BE2C (cell line): ENCODE measurements at regions not wholly inside any gene's neighbourhood (a gene's known extent, or its start where the extent isn't known, plus 50 kb on each side); places are given as distances from the start of the nearest gene placed in this dataset.

Source experiments
- DNase-seq: peaks from one replicate; pipeline ENCODE4 v3.0.0-alpha.2; 2020
- H3K27me3 ChIP-seq: fragments of 250-450 bp; sonication (Bioruptor Pico); 2 replicates; pipeline ENCODE4 v1.5.1; 2020; ENCODE audit warnings: mild to moderate bottlenecking
- H3K36me3 ChIP-seq: fragments of 250-450 bp; sonication (Bioruptor Pico); 2 replicates; pipeline ENCODE4 v1.5.1; 2020; ENCODE audit warnings: mild to moderate bottlenecking
- H3K4me1 ChIP-seq: fragments of 250-450 bp; sonication (Bioruptor Pico); 2 replicates; pipeline ENCODE4 v1.5.1; 2020
- H3K4me3 ChIP-seq: 2 replicates; pipeline ENCODE4 v1.5.1; 2011; ENCODE audit warnings: low read depth, low read length
- H3K9me3 ChIP-seq: fragments of 250-450 bp; sonication (Bioruptor Pico); 2 replicates; pipeline ENCODE4 v1.5.1; 2020
- CTCF ChIP-seq: IDR thresholded peaks from 2 replicates; pipeline ENCODE4 v1.5.1; 2012; ENCODE audit warnings: mild to moderate bottlenecking, low read depth, low read length

GRCh38 chr20:39474879-39475278 lies 512.7 kb downstream of the DHX35 start:
- no peaks in the 10 kb centered on the region for H3K9me3 ChIP-seq
- TF ChIP-seq CTCF, result no peak
- DNase-seq, result peak; percentile 37
- no peaks in the 10 kb centered on the region for H3K27me3 ChIP-seq
- no peaks in the 10 kb centered on the region; the same call in 1 of the 2 replicates for H3K4me1 ChIP-seq
- H3K36me3 ChIP-seq, result no peaks in the 10 kb centered on the region
- H3K4me3 ChIP-seq, result no peak overlapping the region

GRCh38 chr20:39473536-39473935 lies 511.4 kb downstream of the DHX35 start:
- no peak for DNase-seq
- Histone ChIP-seq H3K27me3 (no peaks in the 10 kb centered on the region), H3K4me1 (no peaks in the 10 kb centered on the region; the same call in 1 of the 2 replicates), H3K9me3 (no peaks in the 10 kb centered on the region), H3K4me3 (no peak overlapping the region), H3K36me3 (no peaks in the 10 kb centered on the region)
- no peak for TF ChIP-seq CTCF

GRCh38 chr20:39468703-39469102 lies 506.6 kb downstream of the DHX35 start:
- Histone ChIP-seq H3K27me3 (no peaks in the 10 kb centered on the region), H3K4me1 (no peaks in the 10 kb centered on the region), H3K4me3 (no peak overlapping the region), H3K9me3 (no peaks in the 10 kb centered on the region; the same call in 1 of the 2 replicates), H3K36me3 (no peaks in the 10 kb centered on the region)
- TF ChIP-seq CTCF, result no peak
- no peak for DNase-seq

- DNase-seq, result no peak
- H3K27me3 ChIP-seq, result no peaks in the 10 kb centered on the region
- no peaks in the 10 kb centered on the region; the same call in 1 of the 2 replicates for H3K9me3 ChIP-seq
- no peak overlapping the region for H3K4me3 ChIP-seq
- H3K4me1 ChIP-seq, result no peaks in the 10 kb centered on the region
- no peak for TF ChIP-seq CTCF
- no peaks in the 10 kb centered on the region for H3K36me3 ChIP-seq
Observed at GRCh38 chr20:39464238-39464637, 502.1 kb downstream of the DHX35 start.

- no peaks in the 10 kb centered on the region for H3K27me3 ChIP-seq
- H3K4me3 ChIP-seq, result no peak overlapping the region
- no peaks in the 10 kb centered on the region for H3K36me3 ChIP-seq
- H3K9me3 ChIP-seq, result no peaks in the 10 kb centered on the region; the same call in 1 of the 2 replicates
- no peak for DNase-seq
- no peak for TF ChIP-seq CTCF
- no peaks in the 10 kb centered on the region for H3K4me1 ChIP-seq
Observed at GRCh38 chr20:39462416-39462945, 500.3 kb downstream of the DHX35 start.

- H3K27me3 ChIP-seq, result no peaks in the 10 kb centered on the region
- H3K4me1 ChIP-seq, result no peaks in the 10 kb centered on the region
- no peaks in the 10 kb centered on the region for H3K36me3 ChIP-seq
- H3K9me3 ChIP-seq, result no peaks in the 10 kb centered on the region
- no peak for TF ChIP-seq CTCF
- H3K4me3 ChIP-seq, result no peak overlapping the region
- DNase-seq, result no peak
Observed at GRCh38 chr20:39458452-39458851, 496.3 kb downstream of the DHX35 start.
